A549 (cell line): ENCODE measurements at regions not wholly inside any gene's neighbourhood (a gene's known extent, or its start where the extent isn't known, plus 50 kb on each side); places are given as distances from the start of the nearest gene placed in this dataset.

Experiments used
- CHD4 ChIP-seq: fragments of 200-600 bp; sonication (generic); IDR thresholded peaks from 2 replicates; pipeline ENCODE4 v1.6.1; 2016; ENCODE audit warnings: antibody characterized with exemption, mild to moderate bottlenecking, borderline replicate concordance
- JUN ChIP-seq, 2 experiments: fragments of >200 bp; sonication (Bioruptor Twin); formaldehyde crosslinking; IDR thresholded peaks; 2 replicates in 1 of 2; 3 replicates in 1 of 2; pipeline ENCODE4 v1.6.1; 2016 to 2017
- POLR2A ChIP-seq: IDR thresholded peaks from 2 replicates; pipeline ENCODE4 v1.6.1; 2012; ENCODE audit warnings: mild to moderate bottlenecking, low read length
- RAD21 ChIP-seq, 2 experiments: fragments of >200 bp in 1 of 2; sonication (Bioruptor Twin) in 1 of 2; formaldehyde crosslinking in 1 of 2; IDR thresholded peaks in 1 of 2; conservative IDR thresholded peaks in 1 of 2; 2 replicates in 1 of 2; 3 replicates in 1 of 2; pipeline ENCODE4 v1.6.1; 2012 to 2018; ENCODE audit warnings: inconsistent platforms in 1 of 2
- SREBF2 ChIP-seq: fragments of 450-650 bp; IDR thresholded peaks from 2 replicates; pipeline ENCODE4 v1.6.1; 2014; ENCODE audit warnings: mild to moderate bottlenecking, moderate library complexity
- ZFP36 ChIP-seq: fragments of 450-650 bp; IDR thresholded peaks from 2 replicates; pipeline ENCODE4 v1.6.1; 2014; ENCODE audit warnings: borderline replicate concordance; ENCODE audit not compliant: partially characterized antibody
- ZSCAN20 ChIP-seq: fragments of 250-450 bp; sonication (Bioruptor Pico); IDR thresholded peaks from 2 replicates; pipeline ENCODE4 v1.8.0; 2022; ENCODE audit warnings: mild to moderate bottlenecking, moderate library complexity
- TF ChIP-seq, protein P1 (sequence below): fragments of >200 bp; sonication (Bioruptor Twin); formaldehyde crosslinking; IDR thresholded peaks from 3 replicates; pipeline ENCODE4 v1.5.1; 2016
- TF ChIP-seq, protein P2 (sequence below): fragments of 450-650 bp; IDR thresholded peaks from 2 replicates; pipeline ENCODE4 v1.6.1; 2014; ENCODE audit warnings: antibody characterized with exemption
- TF ChIP-seq, protein P3 (sequence below): fragments of 150-350 bp; IDR thresholded peaks from 2 replicates; pipeline ENCODE4 v1.6.1; 2014; ENCODE audit warnings: low read depth, mild to moderate bottlenecking, low read length
- TF ChIP-seq, protein P4 (sequence below): IDR thresholded peaks from 2 replicates; pipeline ENCODE4 v1.6.1; 2012

DNA sequence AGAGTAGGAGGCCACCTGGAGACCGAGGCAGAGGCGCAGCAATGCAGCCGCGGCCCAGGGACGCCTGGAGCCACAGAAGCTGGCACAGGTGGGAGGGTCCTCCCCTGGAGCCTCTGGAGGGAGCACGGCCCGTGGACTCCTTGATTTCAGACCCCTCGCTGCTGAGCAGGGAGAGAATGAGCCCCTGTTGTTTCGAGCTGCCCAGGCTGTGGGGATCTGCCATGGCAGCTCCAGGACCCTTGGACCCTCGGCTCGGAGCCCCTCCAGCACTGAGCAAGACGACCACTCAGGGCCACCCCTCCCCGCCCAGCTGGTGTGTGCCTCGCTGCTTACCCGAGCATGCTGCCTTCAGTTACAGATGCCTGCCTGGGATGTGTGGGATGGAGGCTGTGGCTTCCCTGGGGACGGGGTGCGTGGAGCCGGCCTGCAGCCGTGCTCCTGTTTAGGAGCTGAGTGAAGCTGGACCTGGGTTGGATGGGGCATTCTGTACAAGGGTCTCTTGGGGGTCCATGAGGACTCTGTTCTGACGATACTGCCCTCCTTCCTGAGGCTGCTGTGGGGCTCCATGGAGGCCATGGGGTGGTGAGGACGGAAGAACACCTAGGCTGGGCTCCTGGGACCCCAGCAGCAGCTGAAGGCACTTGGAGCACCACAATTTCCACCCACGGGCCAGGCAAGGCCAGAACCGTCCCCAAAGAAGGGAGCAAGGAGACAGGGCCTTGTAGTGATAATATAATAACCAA, 115.1 kb upstream of the LPCAT1 start:
- TF ChIP-seq ZSCAN20 (CRISPR knock-in tag) = no peak
- TF ChIP-seq POLR2A = no peak
- TF ChIP-seq, protein P1, sequence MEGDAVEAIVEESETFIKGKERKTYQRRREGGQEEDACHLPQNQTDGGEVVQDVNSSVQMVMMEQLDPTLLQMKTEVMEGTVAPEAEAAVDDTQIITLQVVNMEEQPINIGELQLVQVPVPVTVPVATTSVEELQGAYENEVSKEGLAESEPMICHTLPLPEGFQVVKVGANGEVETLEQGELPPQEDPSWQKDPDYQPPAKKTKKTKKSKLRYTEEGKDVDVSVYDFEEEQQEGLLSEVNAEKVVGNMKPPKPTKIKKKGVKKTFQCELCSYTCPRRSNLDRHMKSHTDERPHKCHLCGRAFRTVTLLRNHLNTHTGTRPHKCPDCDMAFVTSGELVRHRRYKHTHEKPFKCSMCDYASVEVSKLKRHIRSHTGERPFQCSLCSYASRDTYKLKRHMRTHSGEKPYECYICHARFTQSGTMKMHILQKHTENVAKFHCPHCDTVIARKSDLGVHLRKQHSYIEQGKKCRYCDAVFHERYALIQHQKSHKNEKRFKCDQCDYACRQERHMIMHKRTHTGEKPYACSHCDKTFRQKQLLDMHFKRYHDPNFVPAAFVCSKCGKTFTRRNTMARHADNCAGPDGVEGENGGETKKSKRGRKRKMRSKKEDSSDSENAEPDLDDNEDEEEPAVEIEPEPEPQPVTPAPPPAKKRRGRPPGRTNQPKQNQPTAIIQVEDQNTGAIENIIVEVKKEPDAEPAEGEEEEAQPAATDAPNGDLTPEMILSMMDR = no peak
- TF ChIP-seq CHD4 = no peak
- no peak for TF ChIP-seq SREBF2
- TF ChIP-seq, protein P2, sequence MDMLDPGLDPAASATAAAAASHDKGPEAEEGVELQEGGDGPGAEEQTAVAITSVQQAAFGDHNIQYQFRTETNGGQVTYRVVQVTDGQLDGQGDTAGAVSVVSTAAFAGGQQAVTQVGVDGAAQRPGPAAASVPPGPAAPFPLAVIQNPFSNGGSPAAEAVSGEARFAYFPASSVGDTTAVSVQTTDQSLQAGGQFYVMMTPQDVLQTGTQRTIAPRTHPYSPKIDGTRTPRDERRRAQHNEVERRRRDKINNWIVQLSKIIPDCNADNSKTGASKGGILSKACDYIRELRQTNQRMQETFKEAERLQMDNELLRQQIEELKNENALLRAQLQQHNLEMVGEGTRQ = no peak
- TF ChIP-seq, protein P3, sequence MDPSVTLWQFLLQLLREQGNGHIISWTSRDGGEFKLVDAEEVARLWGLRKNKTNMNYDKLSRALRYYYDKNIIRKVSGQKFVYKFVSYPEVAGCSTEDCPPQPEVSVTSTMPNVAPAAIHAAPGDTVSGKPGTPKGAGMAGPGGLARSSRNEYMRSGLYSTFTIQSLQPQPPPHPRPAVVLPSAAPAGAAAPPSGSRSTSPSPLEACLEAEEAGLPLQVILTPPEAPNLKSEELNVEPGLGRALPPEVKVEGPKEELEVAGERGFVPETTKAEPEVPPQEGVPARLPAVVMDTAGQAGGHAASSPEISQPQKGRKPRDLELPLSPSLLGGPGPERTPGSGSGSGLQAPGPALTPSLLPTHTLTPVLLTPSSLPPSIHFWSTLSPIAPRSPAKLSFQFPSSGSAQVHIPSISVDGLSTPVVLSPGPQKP = no peak
- TF ChIP-seq, protein P4, sequence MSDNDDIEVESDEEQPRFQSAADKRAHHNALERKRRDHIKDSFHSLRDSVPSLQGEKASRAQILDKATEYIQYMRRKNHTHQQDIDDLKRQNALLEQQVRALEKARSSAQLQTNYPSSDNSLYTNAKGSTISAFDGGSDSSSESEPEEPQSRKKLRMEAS = no peak
- TF ChIP-seq JUN (IDR thresholded peaks at IDR 0.05) = no peak
- TF ChIP-seq ZFP36 = no peak
- no peak for TF ChIP-seq RAD21 (conservative IDR thresholded peaks at IDR 0.05 in 1 of 2, IDR thresholded peaks at IDR 0.05 in 1 of 2)
